ENCODE measurements at regions not wholly inside any gene's neighbourhood (a gene's known extent, or its start where the extent isn't known, plus 50 kb on each side); places are given as distances from the start of the nearest gene placed in this dataset.

DNA sequence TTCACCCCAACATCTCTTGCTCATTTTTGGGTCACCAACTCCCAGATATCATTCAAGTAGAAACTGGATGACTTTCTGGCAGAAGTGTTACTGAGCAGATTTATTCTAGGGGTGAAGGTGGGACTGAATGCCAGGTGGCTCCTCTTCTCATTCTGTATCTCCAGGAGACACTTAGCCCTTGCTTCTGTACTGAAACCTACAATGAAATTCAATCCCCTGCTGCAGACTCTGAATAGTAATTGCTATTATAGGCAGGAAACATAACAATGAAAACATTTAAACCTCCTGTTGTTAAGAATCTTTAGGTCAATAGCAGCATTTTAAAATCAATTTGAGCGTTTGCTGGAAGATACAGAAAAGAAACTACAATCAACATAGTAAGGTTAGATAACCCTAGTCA lies 879.4 kb upstream of the TENM4 start:
- no peak for DNase-seq
- Histone ChIP-seq H3K4me1 (ENCODE audit: control insufficient read depth, insufficient read depth, low read length) (no peaks in the 10 kb centered on the region), H3K36me3 (ENCODE audit: control insufficient read depth, insufficient read depth, low read length) (no peaks in the 10 kb centered on the region), H3K4me3 (ENCODE audit: low read length) (no peak overlapping the region), H3K9me3 (ENCODE audit: control insufficient read depth, low read length) (no peaks in the 10 kb centered on the region), H3K27ac (ENCODE audit: low read depth, low read length) (no peak overlapping the region), H3K27me3 (ENCODE audit: control insufficient read depth, insufficient read depth, low read length, poor library complexity, severe bottlenecking) (no peaks in the 10 kb centered on the region), H3K9ac (ENCODE audit: extremely low read depth, low read length, poor library complexity, severe bottlenecking) (no peak overlapping the region)
- Mint-ChIP-seq H3K4me1 (peaks cover 26% of the 10 kb centered on the region), H3K36me3 (ENCODE audit: low read depth) (no peaks in the 10 kb centered on the region), H3K27me3 (ENCODE audit: insufficient read depth) (no peaks in the 10 kb centered on the region), H3K27ac (no peak overlapping the region), H3K9me3 (peaks cover 1% of the 10 kb centered on the region), H3K4me3 (no peak overlapping the region)
- TF ChIP-seq, protein P1, sequence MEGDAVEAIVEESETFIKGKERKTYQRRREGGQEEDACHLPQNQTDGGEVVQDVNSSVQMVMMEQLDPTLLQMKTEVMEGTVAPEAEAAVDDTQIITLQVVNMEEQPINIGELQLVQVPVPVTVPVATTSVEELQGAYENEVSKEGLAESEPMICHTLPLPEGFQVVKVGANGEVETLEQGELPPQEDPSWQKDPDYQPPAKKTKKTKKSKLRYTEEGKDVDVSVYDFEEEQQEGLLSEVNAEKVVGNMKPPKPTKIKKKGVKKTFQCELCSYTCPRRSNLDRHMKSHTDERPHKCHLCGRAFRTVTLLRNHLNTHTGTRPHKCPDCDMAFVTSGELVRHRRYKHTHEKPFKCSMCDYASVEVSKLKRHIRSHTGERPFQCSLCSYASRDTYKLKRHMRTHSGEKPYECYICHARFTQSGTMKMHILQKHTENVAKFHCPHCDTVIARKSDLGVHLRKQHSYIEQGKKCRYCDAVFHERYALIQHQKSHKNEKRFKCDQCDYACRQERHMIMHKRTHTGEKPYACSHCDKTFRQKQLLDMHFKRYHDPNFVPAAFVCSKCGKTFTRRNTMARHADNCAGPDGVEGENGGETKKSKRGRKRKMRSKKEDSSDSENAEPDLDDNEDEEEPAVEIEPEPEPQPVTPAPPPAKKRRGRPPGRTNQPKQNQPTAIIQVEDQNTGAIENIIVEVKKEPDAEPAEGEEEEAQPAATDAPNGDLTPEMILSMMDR (conservative IDR thresholded peaks at IDR 0.05), result no peak
- 93% methylated on average over 1 of the region's 1 CpG; no CpG with 5 or more reads in 1 of the 2 experiments for WGBS, 2 experiments (ENCODE audit: insufficient coverage in 1 of 2, insufficient read length in 1 of 2)

DNA sequence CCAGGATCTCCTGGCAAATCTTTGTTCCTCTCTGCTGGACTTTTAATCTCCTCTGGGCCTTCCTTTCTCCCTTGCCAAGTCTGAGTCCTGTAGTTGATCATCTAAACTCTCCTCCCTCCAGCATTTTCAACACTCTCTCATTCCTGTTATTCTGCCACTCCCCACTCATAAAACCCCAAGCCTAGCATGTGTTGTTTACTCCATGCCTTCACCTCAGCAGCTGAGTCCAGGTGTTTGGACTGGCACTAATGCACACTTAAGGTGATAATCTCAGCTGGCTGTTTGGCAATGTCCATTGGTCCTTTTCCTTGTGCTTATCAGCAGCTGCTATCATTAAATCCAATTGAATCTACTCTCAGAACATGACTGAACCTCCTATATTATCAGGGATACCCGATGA lies 876.8 kb upstream of the TENM4 start:
- TF ChIP-seq, protein P1 (conservative IDR thresholded peaks at IDR 0.05), result no peak
- Histone ChIP-seq H3K4me1 (ENCODE audit: control insufficient read depth, insufficient read depth, low read length) (no peaks in the 10 kb centered on the region), H3K27ac (ENCODE audit: low read depth, low read length) (no peak overlapping the region), H3K9me3 (ENCODE audit: control insufficient read depth, low read length) (no peaks in the 10 kb centered on the region), H3K4me3 (ENCODE audit: low read length) (no peak overlapping the region), H3K27me3 (ENCODE audit: control insufficient read depth, insufficient read depth, low read length, poor library complexity, severe bottlenecking) (no peaks in the 10 kb centered on the region), H3K36me3 (ENCODE audit: control insufficient read depth, insufficient read depth, low read length) (no peaks in the 10 kb centered on the region), H3K9ac (ENCODE audit: extremely low read depth, low read length, poor library complexity, severe bottlenecking) (no peak overlapping the region)
- no peak overlapping the region for H3K27ac Mint-ChIP-seq
- no peaks in the 10 kb centered on the region for H3K36me3 Mint-ChIP-seq (ENCODE audit: low read depth)
- H3K27me3 Mint-ChIP-seq (ENCODE audit: insufficient read depth), result no peaks in the 10 kb centered on the region
- peaks cover 26% of the 10 kb centered on the region for H3K4me1 Mint-ChIP-seq
- H3K4me3 Mint-ChIP-seq, result no peak overlapping the region
- no peak for DNase-seq
- WGBS, 2 experiments (ENCODE audit: insufficient coverage in 1 of 2, insufficient read length in 1 of 2), result 91 to 100% methylated on average over 1 of the region's 1 CpG
- peaks cover 1% of the 10 kb centered on the region for H3K9me3 Mint-ChIP-seq

DNA sequence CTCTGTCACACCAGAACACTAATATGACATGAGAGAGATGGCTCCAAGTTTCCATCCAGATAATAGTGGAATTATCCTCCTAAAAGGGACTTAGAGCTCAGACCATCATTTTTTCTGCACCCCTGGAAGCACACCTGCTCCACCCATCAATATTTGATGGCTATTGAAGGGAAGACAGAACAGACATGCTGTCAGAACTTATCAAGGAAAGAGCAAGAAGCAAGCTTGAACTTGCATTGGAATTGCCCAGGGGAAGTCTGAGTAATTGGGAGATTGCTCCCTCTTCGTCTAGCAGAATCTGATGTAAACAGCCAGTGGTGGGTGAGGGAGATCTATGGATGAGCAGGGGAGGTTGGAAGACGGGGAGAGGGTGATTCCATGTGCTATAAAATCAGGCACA lies 874.4 kb upstream of the TENM4 start:
- Histone ChIP-seq H3K4me3 (ENCODE audit: low read length) (no peak overlapping the region), H3K9ac (ENCODE audit: extremely low read depth, low read length, poor library complexity, severe bottlenecking) (no peak overlapping the region), H3K4me1 (ENCODE audit: control insufficient read depth, insufficient read depth, low read length) (no peaks in the 10 kb centered on the region), H3K9me3 (ENCODE audit: control insufficient read depth, low read length) (no peaks in the 10 kb centered on the region), H3K36me3 (ENCODE audit: control insufficient read depth, insufficient read depth, low read length) (no peaks in the 10 kb centered on the region), H3K27me3 (ENCODE audit: control insufficient read depth, insufficient read depth, low read length, poor library complexity, severe bottlenecking) (no peaks in the 10 kb centered on the region), H3K27ac (ENCODE audit: low read depth, low read length) (no peak overlapping the region)
- Mint-ChIP-seq H3K27me3 (ENCODE audit: insufficient read depth) (no peaks in the 10 kb centered on the region), H3K36me3 (ENCODE audit: low read depth) (no peaks in the 10 kb centered on the region), H3K9me3 (no peaks in the 10 kb centered on the region), H3K27ac (no peak overlapping the region), H3K4me1 (peaks cover 20% of the 10 kb centered on the region), H3K4me3 (no peak overlapping the region)
- no peak for DNase-seq
- TF ChIP-seq, protein P1 (conservative IDR thresholded peaks at IDR 0.05), result no peak
- 83 to 93% methylated on average over 2 of the region's 2 CpGs for WGBS, 2 experiments (ENCODE audit: insufficient coverage in 1 of 2, insufficient read length in 1 of 2)

Measured in endodermal cell (in vitro differentiated cells).